ENCODE measurements at regions not wholly inside any gene's neighbourhood (a gene's known extent, or its start where the extent isn't known, plus 50 kb on each side); places are given as distances from the start of the nearest gene placed in this dataset.

GRCh38 chr1:37294096-37294495, 180.3 kb upstream of the ZC3H12A start:
- TF ChIP-seq POLR2AphosphoS5 (IDR thresholded peaks at IDR 0.05; ENCODE audit: low read depth) (no peak), GABPA (IDR thresholded peaks at IDR 0.05; ENCODE audit: low read depth) (no peak), CTCF (IDR thresholded peaks at IDR 0.05; ENCODE audit: insufficient read depth, low read length) (no peak), REST (IDR thresholded peaks at IDR 0.05; ENCODE audit: insufficient replicate concordance, low read depth) (no peak)
